ENCODE measurements at regions not wholly inside any gene's neighbourhood (a gene's known extent, or its start where the extent isn't known, plus 50 kb on each side); places are given as distances from the start of the nearest gene placed in this dataset.

DNA sequence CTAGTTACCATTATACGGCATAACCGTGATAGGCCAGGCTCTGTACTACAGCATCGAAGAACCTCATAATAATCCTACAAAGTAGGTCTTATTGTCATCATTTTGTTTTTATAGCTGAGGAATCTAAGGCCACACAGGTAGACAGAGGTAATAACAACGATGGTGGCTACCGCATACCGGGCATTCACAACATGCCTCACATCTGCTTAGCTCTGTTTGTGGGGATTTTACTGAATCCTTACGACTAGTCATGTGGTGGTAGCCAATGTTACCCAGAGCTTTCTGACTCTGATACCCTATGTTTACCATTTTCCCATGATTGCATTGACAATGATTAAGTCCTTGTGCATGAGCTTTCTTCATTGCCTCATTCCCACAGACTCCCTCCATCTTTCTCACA lies 269.4 kb downstream of the TCF7L2 start:
- H3K4me3 ChIP-seq (ENCODE audit: low read length) = no peak overlapping the region
- H3K9me3 ChIP-seq (ENCODE audit: control insufficient read depth, low read length) = no peaks in the 10 kb centered on the region
- H3K4me1 ChIP-seq (ENCODE audit: control insufficient read depth, insufficient read depth, low read length) = no peaks in the 10 kb centered on the region
- no peak overlapping the region for H3K9ac ChIP-seq (ENCODE audit: low read length)
- H3K36me3 ChIP-seq (ENCODE audit: control insufficient read depth, insufficient read depth, low read length) = no peaks in the 10 kb centered on the region
- H3K27me3 ChIP-seq (ENCODE audit: control insufficient read depth, insufficient read depth, low read length) = peaks cover 6% of the 10 kb centered on the region

- Histone ChIP-seq H3K36me3 (ENCODE audit: control insufficient read depth, insufficient read depth, low read length) (no peaks in the 10 kb centered on the region), H3K9ac (ENCODE audit: low read length) (no peak overlapping the region), H3K9me3 (ENCODE audit: control insufficient read depth, low read length) (no peaks in the 10 kb centered on the region), H3K4me3 (ENCODE audit: low read length) (no peak overlapping the region), H3K27me3 (ENCODE audit: control insufficient read depth, insufficient read depth, low read length) (peaks cover 6% of the 10 kb centered on the region), H3K4me1 (ENCODE audit: control insufficient read depth, insufficient read depth, low read length) (no peaks in the 10 kb centered on the region)
Observed at GRCh38 chr10:113221756-113222168, 271.7 kb downstream of the TCF7L2 start.

GRCh38 chr10:113222207-113222606 lies 272.2 kb downstream of the TCF7L2 start:
- peaks cover 6% of the 10 kb centered on the region for H3K27me3 ChIP-seq (ENCODE audit: control insufficient read depth, insufficient read depth, low read length)
- H3K9ac ChIP-seq (ENCODE audit: low read length) = no peak overlapping the region
- no peaks in the 10 kb centered on the region for H3K4me1 ChIP-seq (ENCODE audit: control insufficient read depth, insufficient read depth, low read length)
- no peaks in the 10 kb centered on the region for H3K9me3 ChIP-seq (ENCODE audit: control insufficient read depth, low read length)
- no peaks in the 10 kb centered on the region for H3K36me3 ChIP-seq (ENCODE audit: control insufficient read depth, insufficient read depth, low read length)
- H3K4me3 ChIP-seq (ENCODE audit: low read length) = no peak overlapping the region

GRCh38 chr10:113225364-113225763 lies 275.3 kb downstream of the TCF7L2 start:
- Histone ChIP-seq H3K4me1 (ENCODE audit: control insufficient read depth, insufficient read depth, low read length) (no peaks in the 10 kb centered on the region), H3K27me3 (ENCODE audit: control insufficient read depth, insufficient read depth, low read length) (peaks cover 6% of the 10 kb centered on the region), H3K9ac (ENCODE audit: low read length) (no peak overlapping the region), H3K4me3 (ENCODE audit: low read length) (no peak overlapping the region), H3K9me3 (ENCODE audit: control insufficient read depth, low read length) (no peaks in the 10 kb centered on the region), H3K36me3 (ENCODE audit: control insufficient read depth, insufficient read depth, low read length) (no peaks in the 10 kb centered on the region)

DNA sequence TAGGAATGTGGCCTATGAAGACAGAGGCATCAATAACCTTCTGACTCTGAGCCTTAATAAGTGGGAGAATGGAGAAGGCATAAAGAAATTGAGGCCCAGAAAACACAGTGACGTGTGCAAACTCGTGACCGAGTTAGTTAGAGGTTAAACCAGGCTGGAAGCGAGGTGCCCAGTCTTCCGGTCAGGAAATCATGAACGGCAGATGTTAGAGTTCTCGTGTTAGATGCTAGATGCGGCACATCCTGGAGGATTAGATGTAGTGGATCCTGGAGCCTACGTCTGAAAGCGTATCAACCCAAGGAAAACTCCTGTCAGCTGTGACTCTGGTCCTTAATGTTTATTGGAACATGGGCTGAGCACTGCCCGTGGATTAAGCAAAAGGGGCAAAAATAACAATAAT lies 275.9 kb downstream of the TCF7L2 start:
- Histone ChIP-seq H3K9ac (ENCODE audit: low read length) (no peak overlapping the region), H3K9me3 (ENCODE audit: control insufficient read depth, low read length) (no peaks in the 10 kb centered on the region), H3K4me1 (ENCODE audit: control insufficient read depth, insufficient read depth, low read length) (no peaks in the 10 kb centered on the region), H3K27me3 (ENCODE audit: control insufficient read depth, insufficient read depth, low read length) (peaks cover 6% of the 10 kb centered on the region), H3K4me3 (ENCODE audit: low read length) (no peak overlapping the region), H3K36me3 (ENCODE audit: control insufficient read depth, insufficient read depth, low read length) (no peaks in the 10 kb centered on the region)

DNA sequence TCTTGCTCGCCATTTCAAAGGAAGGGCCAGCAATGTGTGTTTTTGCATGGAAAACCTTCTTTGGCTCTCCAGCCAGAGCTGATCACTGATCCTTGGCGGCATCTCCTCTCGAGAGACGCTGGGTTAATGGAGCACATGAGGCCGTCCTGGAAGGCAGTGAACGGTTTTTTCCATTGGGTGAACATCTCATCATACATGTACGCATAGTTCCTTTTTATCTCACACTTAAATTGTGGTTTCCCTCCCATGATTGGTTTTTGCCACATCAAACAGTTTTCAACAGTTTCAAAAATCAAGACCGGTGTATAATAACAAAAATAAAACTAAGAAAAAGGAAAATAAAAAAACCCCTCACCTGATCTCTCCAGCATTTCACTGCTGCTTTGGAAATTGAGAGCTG lies 276.4 kb downstream of the TCF7L2 start:
- Histone ChIP-seq H3K36me3 (ENCODE audit: control insufficient read depth, insufficient read depth, low read length) (no peaks in the 10 kb centered on the region), H3K27me3 (ENCODE audit: control insufficient read depth, insufficient read depth, low read length) (peaks cover 6% of the 10 kb centered on the region), H3K9me3 (ENCODE audit: control insufficient read depth, low read length) (no peaks in the 10 kb centered on the region), H3K4me1 (ENCODE audit: control insufficient read depth, insufficient read depth, low read length) (no peaks in the 10 kb centered on the region), H3K4me3 (ENCODE audit: low read length) (no peak overlapping the region), H3K9ac (ENCODE audit: low read length) (no peak overlapping the region)

GRCh38 chr10:113226831-113227445 lies 276.9 kb downstream of the TCF7L2 start:
- Histone ChIP-seq H3K4me3 (ENCODE audit: low read length) (no peak overlapping the region), H3K36me3 (ENCODE audit: control insufficient read depth, insufficient read depth, low read length) (no peaks in the 10 kb centered on the region), H3K4me1 (ENCODE audit: control insufficient read depth, insufficient read depth, low read length) (no peaks in the 10 kb centered on the region), H3K9ac (ENCODE audit: low read length) (no peak overlapping the region), H3K27me3 (ENCODE audit: control insufficient read depth, insufficient read depth, low read length) (peaks cover 1% of the 10 kb centered on the region), H3K9me3 (ENCODE audit: control insufficient read depth, low read length) (no peaks in the 10 kb centered on the region)

GRCh38 chr10:113228530-113228929 lies 278.5 kb downstream of the TCF7L2 start:
- no peak overlapping the region for H3K4me3 ChIP-seq (ENCODE audit: low read length)

GRCh38 chr10:113230011-113230610 lies 280.1 kb downstream of the TCF7L2 start:
- H3K27me3 ChIP-seq (ENCODE audit: control insufficient read depth, insufficient read depth, low read length) = no peaks in the 10 kb centered on the region
- H3K4me1 ChIP-seq (ENCODE audit: control insufficient read depth, insufficient read depth, low read length) = no peaks in the 10 kb centered on the region
- no peaks in the 10 kb centered on the region for H3K36me3 ChIP-seq (ENCODE audit: control insufficient read depth, insufficient read depth, low read length)
- H3K4me3 ChIP-seq (ENCODE audit: low read length) = no peak overlapping the region
- H3K9ac ChIP-seq (ENCODE audit: low read length) = no peak overlapping the region
- H3K9me3 ChIP-seq (ENCODE audit: control insufficient read depth, low read length) = no peaks in the 10 kb centered on the region

More at GRCh38 chr10:113228530-113228929, 278.5 kb downstream of the TCF7L2 start:
- H3K27me3 ChIP-seq (ENCODE audit: control insufficient read depth, insufficient read depth, low read length) = no peaks in the 10 kb centered on the region
- no peak overlapping the region for H3K9ac ChIP-seq (ENCODE audit: low read length)
- no peaks in the 10 kb centered on the region for H3K9me3 ChIP-seq (ENCODE audit: control insufficient read depth, low read length)
- no peaks in the 10 kb centered on the region for H3K4me1 ChIP-seq (ENCODE audit: control insufficient read depth, insufficient read depth, low read length)
- H3K36me3 ChIP-seq (ENCODE audit: control insufficient read depth, insufficient read depth, low read length) = no peaks in the 10 kb centered on the region

DNA sequence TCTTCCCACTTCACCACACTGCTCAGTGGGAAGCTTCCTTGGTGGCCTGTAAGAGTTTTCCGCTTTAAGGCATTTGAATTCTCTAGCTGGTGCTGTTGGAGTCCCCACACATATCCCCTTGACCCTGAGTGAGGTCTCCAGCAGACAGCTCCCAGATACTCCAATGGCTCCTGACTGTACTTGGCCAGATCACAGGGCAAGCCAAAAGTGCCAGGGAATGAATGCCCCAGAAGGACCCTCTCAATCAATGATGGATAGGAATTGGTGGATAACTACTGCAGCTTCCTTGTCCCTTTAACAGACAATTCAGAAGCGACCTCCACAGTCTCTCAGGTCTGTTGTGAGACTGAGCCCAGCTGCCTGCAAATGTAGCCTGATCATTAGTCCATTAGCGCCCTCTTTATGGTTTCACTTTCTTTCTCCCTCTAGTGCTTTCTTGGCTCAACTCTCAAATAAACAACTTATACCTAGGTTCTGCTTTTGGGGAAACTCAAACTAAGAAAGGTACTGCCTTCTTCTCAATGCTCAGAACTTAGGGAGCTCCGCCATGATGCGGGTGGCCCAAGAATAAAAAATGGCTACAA lies 283.0 kb downstream of the TCF7L2 start:
- H3K9ac ChIP-seq (ENCODE audit: low read length) = no peak overlapping the region
- no peaks in the 10 kb centered on the region for H3K4me1 ChIP-seq (ENCODE audit: control insufficient read depth, insufficient read depth, low read length)
- no peaks in the 10 kb centered on the region for H3K9me3 ChIP-seq (ENCODE audit: control insufficient read depth, low read length)
- no peaks in the 10 kb centered on the region for H3K27me3 ChIP-seq (ENCODE audit: control insufficient read depth, insufficient read depth, low read length)
- no peaks in the 10 kb centered on the region for H3K36me3 ChIP-seq (ENCODE audit: control insufficient read depth, insufficient read depth, low read length)
- H3K4me3 ChIP-seq (ENCODE audit: low read length) = no peak overlapping the region

DNA sequence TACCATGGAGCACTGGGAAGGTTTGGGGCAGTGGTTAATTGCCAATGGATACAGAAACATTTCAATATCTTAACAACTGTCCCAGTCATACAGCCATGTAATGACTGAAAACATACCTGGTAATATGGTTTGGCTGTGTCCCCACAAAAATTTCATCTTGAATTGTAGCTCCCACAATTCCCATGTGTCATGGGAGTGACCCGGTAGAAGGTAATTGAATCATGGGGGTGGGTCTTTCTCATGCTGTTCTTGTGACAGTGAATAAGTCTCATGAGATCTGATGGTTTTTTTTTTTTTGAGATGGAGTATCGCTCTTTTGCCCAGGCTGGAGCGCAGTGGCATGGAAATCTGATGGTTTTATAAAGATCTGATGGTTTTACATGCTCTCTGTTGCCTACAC lies 284.4 kb downstream of the TCF7L2 start:
- Histone ChIP-seq H3K4me1 (ENCODE audit: control insufficient read depth, insufficient read depth, low read length) (no peaks in the 10 kb centered on the region), H3K9ac (ENCODE audit: low read length) (no peak overlapping the region), H3K9me3 (ENCODE audit: control insufficient read depth, low read length) (no peaks in the 10 kb centered on the region)

GRCh38 chr10:113235508-113235907 lies 285.5 kb downstream of the TCF7L2 start:
- no peaks in the 10 kb centered on the region for H3K4me1 ChIP-seq (ENCODE audit: control insufficient read depth, insufficient read depth, low read length)
- no peaks in the 10 kb centered on the region for H3K9me3 ChIP-seq (ENCODE audit: control insufficient read depth, low read length)
- H3K9ac ChIP-seq (ENCODE audit: low read length) = no peak overlapping the region
- no peaks in the 10 kb centered on the region for H3K36me3 ChIP-seq (ENCODE audit: control insufficient read depth, insufficient read depth, low read length)
- H3K27me3 ChIP-seq (ENCODE audit: control insufficient read depth, insufficient read depth, low read length) = no peaks in the 10 kb centered on the region
- no peak overlapping the region for H3K4me3 ChIP-seq (ENCODE audit: low read length)

More for the DNA sequence above, 284.4 kb downstream of the TCF7L2 start:
- no peaks in the 10 kb centered on the region for H3K36me3 ChIP-seq (ENCODE audit: control insufficient read depth, insufficient read depth, low read length)
- no peaks in the 10 kb centered on the region for H3K27me3 ChIP-seq (ENCODE audit: control insufficient read depth, insufficient read depth, low read length)
- H3K4me3 ChIP-seq (ENCODE audit: low read length) = no peak overlapping the region
